Adipocyte (in vitro differentiated cells): ENCODE measurements at regions not wholly inside any gene's neighbourhood (a gene's known extent, or its start where the extent isn't known, plus 50 kb on each side); places are given as distances from the start of the nearest gene placed in this dataset.

Experiments
- DNase-seq: peaks from one replicate; pipeline ENCODE4 v3.0.0-alpha.2; 2015; ENCODE audit warnings: low read depth
- H3K27me3 ChIP-seq: replicated peaks from 2 replicates; pipeline ENCODE4 v1.7.0; 2013; ENCODE audit warnings: mild to moderate bottlenecking, low read length, moderate library complexity; ENCODE audit not compliant: control insufficient read depth, insufficient read depth
- H3K36me3 ChIP-seq: 2 replicates; pipeline ENCODE4 v1.7.0; 2013; ENCODE audit warnings: low read length, mild to moderate bottlenecking, moderate library complexity; ENCODE audit not compliant: control insufficient read depth, insufficient read depth, severe bottlenecking
- H3K4me1 ChIP-seq: 2 replicates; pipeline ENCODE4 v1.7.0; 2013; ENCODE audit warnings: mild to moderate bottlenecking, low read length, moderate library complexity; ENCODE audit not compliant: control insufficient read depth, insufficient read depth
- H3K4me3 ChIP-seq: 2 replicates; pipeline ENCODE4 v1.7.0; 2013; ENCODE audit warnings: mild to moderate bottlenecking, low read length, moderate library complexity
- H3K9ac ChIP-seq: 2 replicates; pipeline ENCODE4 v1.7.0; 2013; ENCODE audit warnings: mild to moderate bottlenecking, low read length, moderate library complexity
- H3K9me3 ChIP-seq: 2 replicates; pipeline ENCODE4 v1.7.0; 2013; ENCODE audit warnings: mild to moderate bottlenecking, low read length, moderate library complexity; ENCODE audit not compliant: control insufficient read depth

DNA sequence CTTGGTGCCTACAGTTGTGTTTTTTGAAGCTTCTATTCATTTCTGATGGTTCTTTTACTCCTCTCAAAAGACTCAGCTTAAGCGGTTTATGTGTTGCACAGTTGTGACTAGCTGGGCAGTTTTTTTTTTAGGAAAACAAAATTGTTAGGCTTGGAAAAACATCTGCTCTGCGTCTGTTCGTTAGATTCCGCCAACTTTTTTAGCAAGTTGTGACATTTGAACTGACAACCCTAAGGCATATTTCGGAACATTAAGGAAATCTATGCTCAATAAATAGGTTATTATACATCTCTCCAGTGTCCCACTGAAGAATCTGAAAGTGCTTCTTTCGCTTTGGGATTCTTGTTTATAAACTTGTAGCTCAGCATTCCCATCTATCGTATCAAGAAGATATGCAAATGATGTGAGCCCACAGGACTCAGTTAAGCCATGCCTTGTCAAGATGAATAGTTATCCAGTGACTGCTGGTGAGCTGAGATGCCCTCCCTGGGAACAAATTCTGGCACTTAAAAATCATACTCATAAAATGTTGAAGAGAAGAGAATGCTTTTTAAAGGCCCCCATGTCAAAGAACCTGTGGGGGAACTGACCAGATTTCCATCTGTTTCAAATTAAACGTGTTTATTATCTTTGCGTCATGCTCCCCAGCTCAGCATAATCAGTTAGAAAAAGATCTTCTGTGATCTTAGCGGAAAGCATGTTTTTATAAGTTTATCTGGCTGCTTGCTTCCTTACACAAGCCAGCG lies 109.0 kb upstream of the FAM20A start:
- H3K9ac ChIP-seq, result peak overlapping the region; percentile 43
- H3K36me3 ChIP-seq, result no peaks in the 10 kb centered on the region
- H3K4me3 ChIP-seq, result peak overlapping the region; percentile 66
- DNase-seq, result peak; percentile 82
- H3K27me3 ChIP-seq, result no peaks in the 10 kb centered on the region
- peaks cover 38% of the 10 kb centered on the region for H3K4me1 ChIP-seq
- no peaks in the 10 kb centered on the region for H3K9me3 ChIP-seq

DNA sequence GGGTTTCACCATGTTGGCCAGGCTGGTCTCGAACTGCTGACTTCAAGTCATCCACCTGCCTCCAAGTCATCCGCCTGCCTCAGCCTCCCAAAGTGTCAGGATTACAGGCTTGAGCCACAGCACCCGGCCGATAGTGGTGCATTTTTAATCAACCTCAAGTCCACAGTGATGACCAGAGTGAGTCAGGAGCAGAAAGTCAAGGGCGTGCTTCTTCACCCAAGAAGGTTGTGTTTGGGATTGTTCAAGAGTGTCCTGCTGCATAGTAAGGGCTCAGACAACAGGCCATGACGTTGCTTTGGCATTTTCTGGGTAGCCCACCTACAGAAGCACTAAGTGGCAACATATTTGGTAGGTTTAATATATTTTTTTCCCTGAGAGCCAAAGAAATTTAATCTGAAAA lies 108.3 kb upstream of the FAM20A start:
- peaks cover 39% of the 10 kb centered on the region for H3K4me1 ChIP-seq
- no peaks in the 10 kb centered on the region for H3K27me3 ChIP-seq
- no peak for DNase-seq
- peak overlapping the region; percentile 66 for H3K4me3 ChIP-seq
- H3K9ac ChIP-seq, result peak overlapping the region; percentile 43
- no peaks in the 10 kb centered on the region for H3K36me3 ChIP-seq
- no peaks in the 10 kb centered on the region for H3K9me3 ChIP-seq

DNA sequence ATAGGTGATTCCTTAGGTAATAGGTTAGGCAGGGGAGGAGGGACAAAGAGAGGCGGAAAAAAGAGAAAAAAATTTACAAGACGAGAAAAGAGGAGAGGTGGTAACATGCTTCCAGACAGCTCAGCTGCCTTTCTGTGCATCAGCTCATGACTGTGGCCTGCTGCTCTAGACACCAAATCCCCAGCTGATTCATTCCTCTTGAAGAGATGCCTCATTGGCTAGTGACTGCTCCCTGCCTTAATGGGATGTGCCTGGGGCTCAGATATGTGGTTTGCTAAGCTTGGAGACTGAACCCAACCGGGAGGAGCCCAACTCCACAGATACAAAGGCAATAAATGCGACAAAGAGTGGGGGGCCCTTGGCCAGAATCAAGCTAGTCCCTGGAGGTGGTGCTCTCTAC lies 105.9 kb upstream of the FAM20A start:
- Histone ChIP-seq H3K4me3 (peak overlapping the region; percentile 46), H3K4me1 (peaks cover 43% of the 10 kb centered on the region), H3K36me3 (no peaks in the 10 kb centered on the region), H3K27me3 (no peaks in the 10 kb centered on the region), H3K9ac (peak overlapping the region; percentile 82), H3K9me3 (no peaks in the 10 kb centered on the region)
- DNase-seq, result peak; percentile 82

DNA sequence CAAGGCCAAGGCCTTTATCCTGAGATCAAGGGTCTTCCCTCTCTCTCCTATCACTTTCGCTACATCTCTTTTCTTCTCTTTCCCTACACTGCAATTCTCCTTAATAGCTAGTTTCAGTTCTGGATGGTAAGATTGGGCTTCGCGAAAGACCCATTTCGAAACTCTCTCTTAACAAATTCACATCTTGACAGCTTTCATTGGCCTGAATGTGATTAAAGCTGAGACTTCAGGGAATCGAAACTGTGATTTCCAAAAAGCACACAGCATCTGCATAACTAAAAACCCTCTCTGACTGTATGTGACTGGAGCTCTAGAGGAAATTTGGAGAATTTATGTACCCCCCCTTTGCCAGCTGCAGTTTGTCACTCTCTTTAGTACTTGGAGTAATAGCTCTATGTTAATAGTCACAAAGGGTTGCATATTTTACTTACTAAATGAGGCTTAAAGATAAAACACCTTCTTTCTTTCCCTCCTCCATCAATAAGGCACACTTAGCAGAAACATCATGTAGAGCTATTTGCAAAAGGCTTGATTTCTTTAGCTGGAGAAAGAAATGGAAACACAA lies 105.3 kb upstream of the FAM20A start:
- no peaks in the 10 kb centered on the region for H3K36me3 ChIP-seq
- H3K9me3 ChIP-seq, result no peaks in the 10 kb centered on the region
- peak; percentile 71 for DNase-seq
- peaks cover 43% of the 10 kb centered on the region for H3K4me1 ChIP-seq
- no peaks in the 10 kb centered on the region for H3K27me3 ChIP-seq
- peak overlapping the region; percentile 46 for H3K4me3 ChIP-seq
- H3K9ac ChIP-seq, result peak overlapping the region; percentile 82

DNA sequence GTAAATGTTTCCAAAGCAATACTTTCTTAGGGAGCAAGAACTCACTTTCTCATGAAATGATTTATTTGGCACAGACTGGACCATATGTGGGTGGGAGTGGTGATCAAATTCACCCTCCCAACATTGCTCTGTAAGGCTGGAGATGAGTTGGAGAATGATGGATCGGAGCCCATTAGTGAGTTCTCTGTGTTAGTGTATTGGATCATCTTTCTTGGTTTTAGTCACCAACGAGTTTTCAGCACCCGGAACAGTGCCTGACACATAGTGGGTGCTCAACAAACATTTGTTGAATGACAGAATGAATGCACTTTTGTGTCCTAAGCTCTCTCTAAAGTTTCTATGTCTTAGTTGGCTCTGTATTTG lies 104.5 kb upstream of the FAM20A start:
- no peaks in the 10 kb centered on the region for H3K27me3 ChIP-seq
- H3K4me3 ChIP-seq, result peak overlapping the region; percentile 69
- no peak for DNase-seq
- H3K4me1 ChIP-seq, result peaks cover 40% of the 10 kb centered on the region
- peak overlapping the region; percentile 82 for H3K9ac ChIP-seq
- H3K36me3 ChIP-seq, result no peaks in the 10 kb centered on the region
- H3K9me3 ChIP-seq, result no peaks in the 10 kb centered on the region

DNA sequence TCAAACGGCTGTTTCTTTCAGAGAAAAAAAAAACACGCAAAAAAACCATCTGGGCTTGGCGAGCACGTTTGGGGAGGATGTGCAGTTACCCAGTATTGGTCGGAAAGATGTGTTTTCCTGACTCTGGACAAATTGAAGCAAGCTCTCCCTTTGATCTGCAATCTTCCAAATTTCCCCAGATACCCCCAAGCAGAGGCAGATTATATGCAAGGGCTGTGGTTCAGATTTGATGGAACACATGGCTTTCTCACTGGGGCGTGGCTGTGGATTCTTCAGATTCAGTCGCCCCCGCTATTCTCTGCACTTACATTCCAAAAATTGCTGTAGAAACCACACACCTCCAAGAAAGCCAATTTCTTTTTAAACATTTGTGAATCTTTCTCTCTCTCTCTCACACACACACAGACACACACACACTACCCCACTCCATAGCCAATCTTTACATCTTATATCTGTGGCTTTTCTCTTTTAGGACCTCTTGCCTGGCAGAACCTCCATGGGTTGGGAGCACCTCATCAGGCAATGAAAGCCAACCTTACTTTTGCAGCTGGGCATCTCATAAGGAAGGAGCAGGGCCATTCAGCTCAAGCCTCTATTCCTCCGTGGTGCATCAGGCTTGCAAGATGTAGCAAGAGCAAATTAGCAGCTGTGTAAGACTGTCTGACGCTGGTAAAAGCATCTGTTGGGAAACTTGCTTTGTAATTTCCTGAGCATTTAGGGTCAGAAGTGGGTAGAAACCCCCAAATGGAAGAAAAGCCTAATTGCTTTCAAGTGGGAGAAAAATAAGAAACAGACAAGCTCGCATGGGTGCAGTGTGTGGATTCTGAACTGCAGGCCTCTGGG lies 103.9 kb upstream of the FAM20A start:
- H3K36me3 ChIP-seq, result no peaks in the 10 kb centered on the region
- peaks cover 42% of the 10 kb centered on the region for H3K4me1 ChIP-seq
- peak; percentile 78 for DNase-seq
- H3K9ac ChIP-seq, result peak overlapping the region; percentile 82
- H3K4me3 ChIP-seq, result peak overlapping the region; percentile 69
- H3K27me3 ChIP-seq, result no peaks in the 10 kb centered on the region
- H3K9me3 ChIP-seq, result no peaks in the 10 kb centered on the region

DNA sequence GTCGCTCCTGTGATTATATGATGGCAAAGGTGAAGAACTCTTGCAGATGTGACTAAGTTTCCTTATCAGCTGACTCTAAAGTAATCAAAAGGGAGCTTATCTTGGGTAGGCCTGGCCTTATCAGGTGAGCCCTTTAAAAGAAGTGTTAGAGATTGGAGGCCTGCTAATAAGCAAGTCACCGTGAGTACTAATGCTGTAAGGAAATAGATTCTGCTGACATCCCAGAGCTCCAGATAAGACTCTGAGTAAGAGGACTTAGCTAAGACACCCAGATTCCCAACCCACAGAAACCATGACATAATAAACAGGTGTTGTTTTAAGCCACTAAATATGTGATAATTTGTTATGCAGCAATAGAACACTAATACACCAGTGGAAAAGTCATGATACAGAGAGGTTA lies 99.9 kb upstream of the FAM20A start:
- Histone ChIP-seq H3K4me1 (peaks cover 44% of the 10 kb centered on the region), H3K36me3 (no peaks in the 10 kb centered on the region), H3K4me3 (no peak overlapping the region), H3K9me3 (no peaks in the 10 kb centered on the region), H3K9ac (no peak overlapping the region), H3K27me3 (no peaks in the 10 kb centered on the region)
- no peak for DNase-seq

DNA sequence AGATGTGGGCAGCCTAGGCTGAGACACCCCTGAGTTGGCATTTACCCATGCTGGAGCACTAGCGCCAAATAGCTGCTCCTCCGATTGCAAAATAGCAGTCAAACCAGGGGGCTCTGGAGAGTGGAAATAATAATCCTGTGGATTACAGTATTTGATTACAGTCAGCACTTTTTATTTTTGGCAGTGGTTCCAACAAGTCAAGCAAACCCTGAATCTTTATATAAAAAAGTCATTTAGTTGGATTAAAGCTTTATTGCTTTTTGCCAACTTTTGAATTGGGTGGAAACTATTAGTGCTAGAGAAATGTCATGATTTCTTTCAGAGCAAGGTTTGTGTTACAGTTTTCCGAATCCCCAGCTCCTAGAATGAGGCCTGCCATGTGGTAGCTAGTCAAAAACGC lies 99.3 kb upstream of the FAM20A start:
- H3K27me3 ChIP-seq, result no peaks in the 10 kb centered on the region
- peak; percentile 35 for DNase-seq
- peaks cover 38% of the 10 kb centered on the region for H3K4me1 ChIP-seq
- H3K9me3 ChIP-seq, result no peaks in the 10 kb centered on the region
- no peak overlapping the region for H3K4me3 ChIP-seq
- no peak overlapping the region for H3K9ac ChIP-seq
- H3K36me3 ChIP-seq, result no peaks in the 10 kb centered on the region

DNA sequence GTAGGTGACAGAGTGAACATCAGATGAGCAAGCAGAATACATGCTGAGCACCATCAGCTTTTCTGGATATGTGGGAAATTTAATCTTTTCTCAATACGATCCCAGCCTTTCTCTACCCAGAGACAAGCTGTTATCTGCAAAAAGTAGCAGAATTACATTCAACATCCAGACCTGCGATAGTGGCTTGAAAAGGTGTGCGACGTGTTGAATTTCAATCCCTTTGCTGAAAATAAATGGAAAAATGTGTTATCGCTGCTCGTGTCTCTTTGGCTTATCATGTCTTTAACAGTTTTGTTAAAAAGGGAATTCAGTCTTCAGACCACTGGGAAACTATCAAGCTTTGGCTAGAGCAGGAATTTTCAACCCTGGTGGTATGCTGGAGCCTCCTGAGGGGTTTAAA lies 98.8 kb upstream of the FAM20A start:
- no peak for DNase-seq
- H3K9me3 ChIP-seq, result no peaks in the 10 kb centered on the region
- H3K9ac ChIP-seq, result no peak overlapping the region
- H3K36me3 ChIP-seq, result no peaks in the 10 kb centered on the region
- peaks cover 37% of the 10 kb centered on the region for H3K4me1 ChIP-seq
- H3K4me3 ChIP-seq, result no peak overlapping the region
- no peaks in the 10 kb centered on the region for H3K27me3 ChIP-seq

DNA sequence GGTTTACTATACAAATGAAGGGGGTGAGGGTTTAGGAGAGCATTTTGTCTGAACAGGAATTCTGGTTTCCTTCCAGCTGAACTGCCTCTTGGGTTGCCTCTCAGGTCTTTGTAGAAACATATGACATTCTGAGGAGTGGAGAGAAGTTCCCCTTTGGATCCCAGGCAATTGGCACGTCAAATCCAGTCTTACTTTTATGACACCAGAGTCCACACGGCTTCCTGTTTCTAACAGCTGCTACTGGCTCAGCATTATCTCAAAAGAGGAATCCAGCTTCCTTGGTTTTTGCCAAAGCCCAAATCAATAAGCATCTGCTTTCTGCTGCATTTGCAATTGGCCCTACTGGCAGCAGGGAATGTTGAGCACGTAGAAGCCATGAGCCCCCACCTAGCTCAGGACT lies 97.6 kb upstream of the FAM20A start:
- Histone ChIP-seq H3K4me1 (peaks cover 32% of the 10 kb centered on the region), H3K9me3 (no peaks in the 10 kb centered on the region), H3K27me3 (no peaks in the 10 kb centered on the region), H3K9ac (no peak overlapping the region), H3K36me3 (no peaks in the 10 kb centered on the region), H3K4me3 (no peak overlapping the region)
- DNase-seq, result no peak

DNA sequence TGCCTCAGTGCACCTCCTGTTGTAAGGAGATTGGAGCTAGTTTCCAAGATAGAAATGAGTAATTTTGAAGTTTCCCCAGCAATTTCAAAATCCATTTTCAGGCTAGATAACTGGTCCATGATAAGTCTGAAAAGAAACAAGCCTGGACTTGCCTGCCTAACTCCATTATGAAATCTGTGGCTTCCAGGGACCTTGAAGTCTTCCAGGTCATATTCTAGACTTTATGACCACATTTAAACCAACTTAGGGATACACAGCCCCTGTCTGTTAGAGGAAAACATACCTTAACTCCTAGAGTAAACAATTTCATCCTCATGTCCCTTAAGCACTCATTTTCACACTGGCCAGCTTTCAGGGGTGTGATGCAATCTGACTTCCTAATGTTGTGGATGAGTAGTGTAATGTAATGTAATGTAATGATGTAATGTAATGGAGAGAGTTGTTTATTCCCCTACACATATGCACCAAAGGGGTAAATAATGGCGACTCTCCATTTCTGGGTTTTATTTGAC lies 96.7 kb upstream of the FAM20A start:
- Histone ChIP-seq H3K4me1 (peaks cover 32% of the 10 kb centered on the region), H3K4me3 (no peak overlapping the region), H3K9me3 (no peaks in the 10 kb centered on the region), H3K9ac (peak overlapping the region; percentile 61), H3K36me3 (no peaks in the 10 kb centered on the region), H3K27me3 (no peaks in the 10 kb centered on the region)
- peak; percentile 88 for DNase-seq
